ENCODE measurements at regions not wholly inside any gene's neighbourhood (a gene's known extent, or its start where the extent isn't known, plus 50 kb on each side); places are given as distances from the start of the nearest gene placed in this dataset.
"Not testable (repeated sequence)": the region's sequence is repeated elsewhere in the genome, so short reads cannot be mapped to it uniquely, and the experiment has no call there.

GRCh38 chr6:93848031-93848742, 428.8 kb upstream of the EPHA7 start:
- Histone ChIP-seq H3K27ac (no peak overlapping the region), H3K4me1 (no peaks in the 10 kb centered on the region), H3K27me3 (no peaks in the 10 kb centered on the region), H3K9me3 (no peaks in the 10 kb centered on the region), H3K36me3 (no peaks in the 10 kb centered on the region), H3K4me3 (replicated peaks in 1 of 3) (no peak overlapping the region)
- TF ChIP-seq POLR2A (IDR thresholded peaks at IDR 0.05), result no peak
- no peak for TF ChIP-seq CTCF (IDR thresholded peaks at IDR 0.05)
- WGBS, 2 donors, result 75 to 85% methylated on average over 5 of the region's 5 CpGs
- intact Hi-C loops (cut with DNase I), result no loop called here
- DNase-seq, result no peak

- no peak for DNase-seq
- no peak overlapping the region for H3K4me3 ChIP-seq (replicated peaks in 1 of 3)
- no peaks in the 10 kb centered on the region for H3K36me3 ChIP-seq
- no peaks in the 10 kb centered on the region for H3K4me1 ChIP-seq
- intact Hi-C loops (cut with DNase I), result no loop called here
- H3K27ac ChIP-seq, result no peak overlapping the region
- no peaks in the 10 kb centered on the region for H3K27me3 ChIP-seq
- no peak for TF ChIP-seq CTCF (IDR thresholded peaks at IDR 0.05)
- TF ChIP-seq POLR2A (IDR thresholded peaks at IDR 0.05), result no peak
- 58 to 73% methylated on average over 1 of the region's 1 CpG for WGBS, 2 donors
- H3K9me3 ChIP-seq, result no peaks in the 10 kb centered on the region
Observed at GRCh38 chr6:93842178-93842577, 422.8 kb upstream of the EPHA7 start.

GRCh38 chr6:93835451-93836145, 416.2 kb upstream of the EPHA7 start:
- H3K36me3 ChIP-seq; H3K27ac ChIP-seq; H3K4me1 ChIP-seq; H3K27me3 ChIP-seq; H3K9me3 ChIP-seq; intact Hi-C loops (cut with DNase I); DNase-seq; H3K4me3 ChIP-seq (replicated peaks in 1 of 3): not testable (repeated sequence)
- WGBS, 2 donors, result 89 to 93% methylated on average over 8 of the region's 8 CpGs

GRCh38 chr6:93835026-93835425, 415.7 kb upstream of the EPHA7 start:
- H3K27ac ChIP-seq; DNase-seq; intact Hi-C loops (cut with DNase I); H3K9me3 ChIP-seq; H3K4me1 ChIP-seq; H3K27me3 ChIP-seq; H3K36me3 ChIP-seq; H3K4me3 ChIP-seq (replicated peaks in 1 of 3): not testable (repeated sequence)
- WGBS, 2 donors, result 66 to 82% methylated on average over 9 of the region's 9 CpGs

- H3K9me3 ChIP-seq; H3K4me1 ChIP-seq; DNase-seq; intact Hi-C loops (cut with DNase I); H3K27me3 ChIP-seq; H3K36me3 ChIP-seq; H3K4me3 ChIP-seq (replicated peaks in 1 of 3); H3K27ac ChIP-seq: not testable (repeated sequence)
- WGBS, 2 donors, result 72 to 90% methylated on average over 7 to 9 of the region's 12 CpGs
Observed at GRCh38 chr6:93833326-93833725, 414.0 kb upstream of the EPHA7 start.

GRCh38 chr6:93829757-93830156, 410.4 kb upstream of the EPHA7 start:
- intact Hi-C loops (cut with DNase I); H3K36me3 ChIP-seq; H3K27ac ChIP-seq; H3K27me3 ChIP-seq; H3K4me3 ChIP-seq (replicated peaks in 1 of 3); H3K4me1 ChIP-seq; DNase-seq; H3K9me3 ChIP-seq: not testable (repeated sequence)

- WGBS, 2 donors, result 92 to 96% methylated on average over 1 of the region's 1 CpG
- Histone ChIP-seq H3K9me3 (no peaks in the 10 kb centered on the region), H3K27ac (no peak overlapping the region), H3K27me3 (no peaks in the 10 kb centered on the region), H3K4me3 (replicated peaks in 1 of 3) (no peak overlapping the region), H3K4me1 (no peaks in the 10 kb centered on the region), H3K36me3 (no peaks in the 10 kb centered on the region)
- intact Hi-C loops (cut with DNase I), result no loop called here
- DNase-seq, result no peak
- no peak for TF ChIP-seq CTCF (IDR thresholded peaks at IDR 0.05)
- TF ChIP-seq POLR2A (IDR thresholded peaks at IDR 0.05), result no peak
Observed at GRCh38 chr6:93829009-93829408, 409.6 kb upstream of the EPHA7 start.

All from thyroid gland (tissue), 4 donors.